ENCODE measurements at regions not wholly inside any gene's neighbourhood (a gene's known extent, or its start where the extent isn't known, plus 50 kb on each side); places are given as distances from the start of the nearest gene placed in this dataset.

- no peak for TF ChIP-seq FOXP2 (optimal IDR thresholded peaks at IDR 0.05; ENCODE audit: borderline replicate concordance, extremely low read depth, extremely low read length, insufficient read depth)
- TF ChIP-seq TAF1 (IDR thresholded peaks at IDR 0.05; ENCODE audit: borderline replicate concordance, insufficient read depth, low read length) = no peak
- TF ChIP-seq, protein P1, sequence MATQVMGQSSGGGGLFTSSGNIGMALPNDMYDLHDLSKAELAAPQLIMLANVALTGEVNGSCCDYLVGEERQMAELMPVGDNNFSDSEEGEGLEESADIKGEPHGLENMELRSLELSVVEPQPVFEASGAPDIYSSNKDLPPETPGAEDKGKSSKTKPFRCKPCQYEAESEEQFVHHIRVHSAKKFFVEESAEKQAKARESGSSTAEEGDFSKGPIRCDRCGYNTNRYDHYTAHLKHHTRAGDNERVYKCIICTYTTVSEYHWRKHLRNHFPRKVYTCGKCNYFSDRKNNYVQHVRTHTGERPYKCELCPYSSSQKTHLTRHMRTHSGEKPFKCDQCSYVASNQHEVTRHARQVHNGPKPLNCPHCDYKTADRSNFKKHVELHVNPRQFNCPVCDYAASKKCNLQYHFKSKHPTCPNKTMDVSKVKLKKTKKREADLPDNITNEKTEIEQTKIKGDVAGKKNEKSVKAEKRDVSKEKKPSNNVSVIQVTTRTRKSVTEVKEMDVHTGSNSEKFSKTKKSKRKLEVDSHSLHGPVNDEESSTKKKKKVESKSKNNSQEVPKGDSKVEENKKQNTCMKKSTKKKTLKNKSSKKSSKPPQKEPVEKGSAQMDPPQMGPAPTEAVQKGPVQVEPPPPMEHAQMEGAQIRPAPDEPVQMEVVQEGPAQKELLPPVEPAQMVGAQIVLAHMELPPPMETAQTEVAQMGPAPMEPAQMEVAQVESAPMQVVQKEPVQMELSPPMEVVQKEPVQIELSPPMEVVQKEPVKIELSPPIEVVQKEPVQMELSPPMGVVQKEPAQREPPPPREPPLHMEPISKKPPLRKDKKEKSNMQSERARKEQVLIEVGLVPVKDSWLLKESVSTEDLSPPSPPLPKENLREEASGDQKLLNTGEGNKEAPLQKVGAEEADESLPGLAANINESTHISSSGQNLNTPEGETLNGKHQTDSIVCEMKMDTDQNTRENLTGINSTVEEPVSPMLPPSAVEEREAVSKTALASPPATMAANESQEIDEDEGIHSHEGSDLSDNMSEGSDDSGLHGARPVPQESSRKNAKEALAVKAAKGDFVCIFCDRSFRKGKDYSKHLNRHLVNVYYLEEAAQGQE (IDR thresholded peaks at IDR 0.05; ENCODE audit: insufficient read depth in 1 of 2, low read depth in 2 of 2, low read length in 2 of 2) = peak; percentile 61 to 86; a peak in 3 of 4 replicates
Measured at GRCh38 chr20:58088105-58088504, 140.3 kb downstream of the ANKRD60 start.

- no peak for TF ChIP-seq SIN3A (IDR thresholded peaks at IDR 0.05; ENCODE audit: borderline replicate concordance, insufficient read depth, low read length)
Measured at GRCh38 chr20:58087562-58087858, 140.9 kb downstream of the ANKRD60 start.

DNA sequence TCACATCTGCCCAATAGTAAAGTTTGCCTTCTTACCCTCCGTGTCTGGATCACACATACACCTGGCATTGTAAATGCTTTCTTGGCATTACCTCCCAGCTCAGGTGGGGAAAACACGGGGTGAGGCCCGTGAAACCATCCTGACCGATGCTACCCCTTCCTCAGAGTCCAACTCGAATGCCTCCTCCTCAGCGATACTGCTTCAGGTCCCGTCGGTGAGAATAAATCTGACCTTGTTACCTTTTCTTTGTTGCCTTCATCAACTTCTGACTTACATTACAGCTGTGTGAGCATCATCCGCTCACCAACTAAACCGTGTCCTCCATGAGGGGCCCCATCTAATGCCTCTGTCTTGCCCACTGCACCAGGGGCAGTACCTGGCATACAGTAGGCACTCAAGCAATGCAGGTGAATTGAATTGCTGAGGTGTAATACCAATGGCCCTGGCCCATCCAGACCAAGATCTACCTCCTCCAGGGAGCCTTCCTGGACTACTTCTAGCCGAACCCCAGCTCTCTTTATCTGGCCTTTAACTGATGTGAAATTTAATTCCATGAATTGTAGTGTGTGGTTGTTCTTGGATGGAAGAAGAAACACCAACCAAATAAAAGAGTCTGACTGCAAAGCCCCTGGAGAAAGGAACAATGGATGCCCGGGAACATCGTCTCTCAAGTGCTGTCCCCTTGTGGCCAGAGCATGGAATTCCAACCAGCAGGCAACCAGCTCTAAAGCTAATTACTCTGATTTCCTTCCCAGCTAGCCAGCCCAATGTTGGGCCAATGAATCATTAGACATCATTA, 141.5 kb downstream of the ANKRD60 start:
- TF ChIP-seq, protein P1 (IDR thresholded peaks at IDR 0.05; ENCODE audit: insufficient read depth in 1 of 2, low read depth in 2 of 2, low read length in 2 of 2) = 0 out of 4 replicates have a peak, but pooled peaks of 1 of the 2 experiments have one; percentile 31
- no peak for TF ChIP-seq POLR2AphosphoS5 (IDR thresholded peaks at IDR 0.05; ENCODE audit: low read depth, low read length)
- TF ChIP-seq TAF1 (IDR thresholded peaks at IDR 0.05; ENCODE audit: borderline replicate concordance, insufficient read depth, low read length) = no peak
- no peak for TF ChIP-seq FOXP2 (optimal IDR thresholded peaks at IDR 0.05; ENCODE audit: borderline replicate concordance, extremely low read depth, extremely low read length, insufficient read depth)

GRCh38 chr20:58084966-58085365, 143.5 kb downstream of the ANKRD60 start:
- TF ChIP-seq FOXP2 (optimal IDR thresholded peaks at IDR 0.05; ENCODE audit: borderline replicate concordance, extremely low read depth, extremely low read length, insufficient read depth) (no peak), TAF1 (IDR thresholded peaks at IDR 0.05; ENCODE audit: borderline replicate concordance, insufficient read depth, low read length) (no peak), SIN3A (IDR thresholded peaks at IDR 0.05; ENCODE audit: borderline replicate concordance, insufficient read depth, low read length) (no peak), POLR2AphosphoS5 (IDR thresholded peaks at IDR 0.05; ENCODE audit: low read depth, low read length) (no peak)
- TF ChIP-seq, protein P1 (IDR thresholded peaks at IDR 0.05; ENCODE audit: insufficient read depth in 1 of 2, low read depth in 2 of 2, low read length in 2 of 2) = no peak

- TF ChIP-seq SIN3A (IDR thresholded peaks at IDR 0.05; ENCODE audit: borderline replicate concordance, insufficient read depth, low read length) (no peak), POLR2AphosphoS5 (IDR thresholded peaks at IDR 0.05; ENCODE audit: low read depth, low read length) (no peak), FOXP2 (optimal IDR thresholded peaks at IDR 0.05; ENCODE audit: borderline replicate concordance, extremely low read depth, extremely low read length, insufficient read depth) (no peak), TAF1 (IDR thresholded peaks at IDR 0.05; ENCODE audit: borderline replicate concordance, insufficient read depth, low read length) (no peak)
- TF ChIP-seq, protein P1 (IDR thresholded peaks at IDR 0.05; ENCODE audit: insufficient read depth in 1 of 2, low read depth in 2 of 2, low read length in 2 of 2) = no peak
Measured at GRCh38 chr20:58084566-58084965, 143.9 kb downstream of the ANKRD60 start.
